Liver (tissue), 8 donors: ENCODE measurements at regions not wholly inside any gene's neighbourhood (a gene's known extent, or its start where the extent isn't known, plus 50 kb on each side); places are given as distances from the start of the nearest gene placed in this dataset.

Experiments used
- DNase-seq: peaks from one replicate; pipeline ENCODE4 v3.0.0-alpha.2; 2017; ENCODE audit warnings: low spot score
- H3K27ac ChIP-seq, 2 donors: one replicate each; pipeline ENCODE4 v1.7.0; 2013; ENCODE audit warnings: inconsistent platforms in 2 of 2, low read length in 2 of 2, control low read depth in 1 of 2, low read depth in 1 of 2, mild to moderate bottlenecking in 1 of 2
- H3K27me3 ChIP-seq, 4 donors: one replicate each; pipeline versions ENCODE4 v1.6.1 to v1.7.0; 2013; ENCODE audit warnings: low read length in 3 of 4, inconsistent platforms in 1 of 4, mild to moderate bottlenecking in 1 of 4, moderate library complexity in 1 of 4; ENCODE audit not compliant: control insufficient read depth in 4 of 4, insufficient read depth in 4 of 4
- H3K36me3 ChIP-seq, 4 donors: one replicate each; pipeline versions ENCODE4 v1.6.1 to v1.7.0; 2013; ENCODE audit warnings: low read length in 3 of 4, mild to moderate bottlenecking in 3 of 4, low read depth in 1 of 4, moderate library complexity in 1 of 4; ENCODE audit not compliant: control insufficient read depth in 4 of 4, insufficient read depth in 3 of 4
- H3K4me1 ChIP-seq, 4 donors: one replicate each; pipeline versions ENCODE4 v1.6.1 to v1.7.0; 2013; ENCODE audit warnings: low read length in 3 of 4, mild to moderate bottlenecking in 3 of 4, moderate library complexity in 1 of 4; ENCODE audit not compliant: control insufficient read depth in 4 of 4, insufficient read depth in 4 of 4
- H3K4me3 ChIP-seq, 3 donors: one replicate each; pipeline versions ENCODE4 v1.6.1 to v1.7.0; 2013; ENCODE audit warnings: low read length in 3 of 3, control low read depth in 1 of 3, low read depth in 1 of 3, mild to moderate bottlenecking in 1 of 3
- H3K9ac ChIP-seq, 2 donors: one replicate each; pipeline ENCODE4 v1.7.0; 2013; ENCODE audit warnings: low read length in 2 of 2, mild to moderate bottlenecking in 2 of 2, moderate library complexity in 2 of 2, control low read depth in 1 of 2, low read depth in 1 of 2
- H3K9me3 ChIP-seq, 4 donors: one replicate each; pipeline versions ENCODE4 v1.6.1 to v1.7.0; 2013; ENCODE audit warnings: low read length in 3 of 4; ENCODE audit not compliant: control insufficient read depth in 4 of 4
- ATF3 ChIP-seq: IDR thresholded peaks from 2 replicates; pipeline ENCODE4 v1.6.1; 2016; ENCODE audit warnings: antibody characterized with exemption
- CTCF ChIP-seq: fragments of 150-350 bp; IDR thresholded peaks from 2 replicates; pipeline ENCODE4 v1.5.1; 2017; ENCODE audit warnings: improper control_type of control experiment, low read depth, low read length; ENCODE audit not compliant: missing input control
- FOXA1 ChIP-seq: IDR thresholded peaks from 2 replicates; pipeline ENCODE4 v1.6.1; 2016; ENCODE audit warnings: antibody characterized with exemption
- FOXA2 ChIP-seq: IDR thresholded peaks from 2 replicates; pipeline ENCODE4 v1.6.1; 2016; ENCODE audit warnings: antibody characterized with exemption
- GABPA ChIP-seq, 2 donors: IDR thresholded peaks in 1 of 2; conservative IDR thresholded peaks in 1 of 2; 2 replicates each; pipeline ENCODE4 v1.6.1; 2016; ENCODE audit warnings: antibody characterized with exemption in 2 of 2, mild to moderate bottlenecking in 1 of 2, moderate library complexity in 1 of 2
- HNF4G ChIP-seq: IDR thresholded peaks from 2 replicates; pipeline ENCODE4 v1.6.1; 2016; ENCODE audit warnings: antibody characterized with exemption
- JUND ChIP-seq, 2 donors: IDR thresholded peaks; 2 replicates each; pipeline ENCODE4 v1.6.1; 2016; ENCODE audit warnings: antibody characterized with exemption in 2 of 2
- MAX ChIP-seq: IDR thresholded peaks from 2 replicates; pipeline ENCODE4 v1.6.1; 2016; ENCODE audit warnings: antibody characterized with exemption
- NR2F2 ChIP-seq: IDR thresholded peaks from 2 replicates; pipeline ENCODE4 v1.6.1; 2016; ENCODE audit warnings: antibody characterized with exemption
- RAD21 ChIP-seq, 2 donors: IDR thresholded peaks; 2 replicates each; pipeline ENCODE4 v1.6.1; 2016; ENCODE audit warnings: antibody characterized with exemption in 2 of 2, mild to moderate bottlenecking in 2 of 2
- REST ChIP-seq: IDR thresholded peaks from 2 replicates; pipeline ENCODE4 v1.6.1; 2016; ENCODE audit warnings: antibody characterized with exemption, mild to moderate bottlenecking
- RXRA ChIP-seq, 2 donors: IDR thresholded peaks; 2 replicates each; pipeline ENCODE4 v1.6.1; 2017 to 2018; ENCODE audit warnings: antibody characterized with exemption in 2 of 2, mild to moderate bottlenecking in 1 of 2
- SP1 ChIP-seq: IDR thresholded peaks from 2 replicates; pipeline ENCODE4 v1.6.1; 2018; ENCODE audit warnings: antibody characterized with exemption, mild to moderate bottlenecking
- TAF1 ChIP-seq: conservative IDR thresholded peaks from 2 replicates; pipeline ENCODE4 v1.6.1; 2016; ENCODE audit warnings: antibody characterized with exemption, mild to moderate bottlenecking
- YY1 ChIP-seq: IDR thresholded peaks from 2 replicates; pipeline ENCODE4 v1.6.1; 2016; ENCODE audit warnings: antibody characterized with exemption, mild to moderate bottlenecking
- ZBTB33 ChIP-seq: IDR thresholded peaks from 2 replicates; pipeline ENCODE4 v1.6.1; 2016; ENCODE audit warnings: antibody characterized with exemption
- WGBS: extraction: QIAGEN DNeasy Blood & Tissue Kit; methylation state at CpG from one replicate; pipeline ENCODE4 v1.1.7; 2013; 5-methylcytosine and 5-hydroxymethylcytosine counted together
- donor health status: healthy.
- donor health status: healthy.
- donor health status: healthy.
- donor health status: healthy.
- donor health status: healthy.

GRCh38 chr10:44814929-44815328 lies 96.2 kb upstream of the TMEM72 start:
- TF ChIP-seq NR2F2 (no peak), JUND (IDR thresholded peaks at IDR 0.05) (no peak), ZBTB33 (no peak), SP1 (no peak), MAX (no peak), RXRA (IDR thresholded peaks at IDR 0.05) (no peak), FOXA2 (no peak), ATF3 (no peak), YY1 (no peak), GABPA (IDR thresholded peaks at IDR 0.05 in 1 of 2, conservative IDR thresholded peaks at IDR 0.05 in 1 of 2) (no peak), CTCF (no peak), HNF4G (no peak)
- H3K4me1 ChIP-seq, result no peaks in the 10 kb centered on the region
- no peaks in the 10 kb centered on the region for H3K9me3 ChIP-seq
- H3K36me3 ChIP-seq, result no peaks in the 10 kb centered on the region
- H3K9ac ChIP-seq, result no peak overlapping the region
- no peak for DNase-seq
- 75% methylated on average over 2 of the region's 2 CpGs for WGBS
- H3K27ac ChIP-seq, result no peak overlapping the region
- peaks cover 0 to 7% (median 0%) of the 10 kb centered on the region in 4 donors for H3K27me3 ChIP-seq
- no peak overlapping the region for H3K4me3 ChIP-seq

GRCh38 chr10:44818041-44818649 lies 93.0 kb upstream of the TMEM72 start:
- Histone ChIP-seq H3K9ac (no peak overlapping the region), H3K36me3 (no peaks in the 10 kb centered on the region), H3K27me3 (peaks cover 0 to 7% (median 0%) of the 10 kb centered on the region in 4 donors), H3K27ac (no peak overlapping the region), H3K9me3 (no peaks in the 10 kb centered on the region), H3K4me3 (no peak overlapping the region), H3K4me1 (no peaks in the 10 kb centered on the region)
- WGBS, result 91% methylated on average over 6 of the region's 6 CpGs
- TF ChIP-seq SP1, result no peak
- no peak for TF ChIP-seq GABPA (IDR thresholded peaks at IDR 0.05 in 1 of 2, conservative IDR thresholded peaks at IDR 0.05 in 1 of 2)
- no peak for TF ChIP-seq YY1
- TF ChIP-seq JUND (IDR thresholded peaks at IDR 0.05), result no peak
- no peak for TF ChIP-seq RXRA (IDR thresholded peaks at IDR 0.05)
- TF ChIP-seq TAF1, result no peak
- no peak for TF ChIP-seq HNF4G
- TF ChIP-seq FOXA1, result no peak
- no peak for TF ChIP-seq REST
- no peak for TF ChIP-seq ZBTB33
- TF ChIP-seq MAX, result no peak
- no peak for TF ChIP-seq RAD21 (IDR thresholded peaks at IDR 0.05)
- TF ChIP-seq CTCF, result no peak
- no peak for DNase-seq
